Aorta (tissue), 5 donors: ENCODE measurements at regions not wholly inside any gene's neighbourhood (a gene's known extent, or its start where the extent isn't known, plus 50 kb on each side); places are given as distances from the start of the nearest gene placed in this dataset.

ENCODE experiments used
- ATAC-seq: fragments of 200-7000 bp; cut with Tn5 transposase; one replicate; pipeline ENCODE4 v1.9.1; 2022; ENCODE audit warnings: moderate library complexity; ENCODE audit not compliant: low FRiP score
- DNase-seq, 2 donors: peaks; one replicate each; pipeline ENCODE4 v3.0.0-alpha.2; 2020
- H3K27ac ChIP-seq, 2 donors: one replicate each; pipeline ENCODE4 v1.5.1; 2013; ENCODE audit warnings: low read length in 2 of 2, mild to moderate bottlenecking in 2 of 2, moderate library complexity in 2 of 2, control low read depth in 1 of 2, inconsistent platforms in 1 of 2, low read depth in 1 of 2
- H3K27me3 ChIP-seq, 2 donors: one replicate each; pipeline ENCODE4 v1.6.1; 2013; ENCODE audit warnings: control low read depth in 1 of 2, low read length in 1 of 2, mild to moderate bottlenecking in 1 of 2, moderate library complexity in 1 of 2; ENCODE audit not compliant: insufficient read depth in 2 of 2, control insufficient read depth in 1 of 2
- H3K36me3 ChIP-seq, 2 donors: one replicate each; pipeline ENCODE4 v1.6.1; 2013; ENCODE audit warnings: control low read depth in 1 of 2, low read length in 1 of 2, mild to moderate bottlenecking in 1 of 2; ENCODE audit not compliant: insufficient read depth in 2 of 2, control insufficient read depth in 1 of 2
- H3K4me1 ChIP-seq, 2 donors: one replicate each; pipeline ENCODE4 v1.6.1; 2013; ENCODE audit warnings: low read length in 2 of 2, control low read depth in 1 of 2, mild to moderate bottlenecking in 1 of 2, moderate library complexity in 1 of 2; ENCODE audit not compliant: insufficient read depth in 2 of 2, control insufficient read depth in 1 of 2
- H3K4me3 ChIP-seq, 2 donors: one replicate each; pipeline ENCODE4 v1.5.1; 2013; ENCODE audit warnings: low read length in 2 of 2, control low read depth in 1 of 2, mild to moderate bottlenecking in 1 of 2
- H3K9me3 ChIP-seq: one replicate; pipeline ENCODE4 v1.6.1; 2013; ENCODE audit warnings: mild to moderate bottlenecking, low read length; ENCODE audit not compliant: control insufficient read depth
- WGBS, 2 donors: extraction: QIAGEN DNeasy Blood & Tissue Kit; methylation state at CpG; one replicate each; pipeline ENCODE4 v1.1.7; 2013; 5-methylcytosine and 5-hydroxymethylcytosine counted together
- intact Hi-C, 2 donors: fragments of 100-400 bp; cut with DNase I; formaldehyde crosslinking; loops; one replicate each; pipeline versions ENCODE4 v1.14.2 to v1.15.0; 2022
- donor health status: healthy with polysubstance abuse.
- donor health status: Bipolar disorder and iron deficiency.
- donor health status: DM: no; HTN: no; CAD: no.
- donor health status: DM: no; HTN: no; CAD: no.
- donor health status: DM: yes; HTN: yes; CAD: no.

- no peaks in the 10 kb centered on the region for H3K9me3 ChIP-seq
- H3K27me3 ChIP-seq = no peaks in the 10 kb centered on the region
- no peaks in the 10 kb centered on the region for H3K4me1 ChIP-seq
- WGBS, 2 donors = 53 to 59% methylated on average over 1 of the region's 1 CpG
- intact Hi-C loops = no loop called here
- no peak for DNase-seq
- H3K27ac ChIP-seq = no peak overlapping the region
- H3K36me3 ChIP-seq = no peaks in the 10 kb centered on the region
- no peak overlapping the region for H3K4me3 ChIP-seq
- ATAC-seq = no peak
Observed at GRCh38 chr13:97077341-97077740, 83.1 kb upstream of the OXGR1 start.

GRCh38 chr13:97079726-97080125, 85.5 kb upstream of the OXGR1 start:
- 56 to 63% methylated on average over 1 of the region's 1 CpG for WGBS, 2 donors
- DNase-seq (no peak), ATAC-seq (no peak)
- Histone ChIP-seq H3K27me3 (no peaks in the 10 kb centered on the region), H3K4me3 (no peak overlapping the region), H3K36me3 (no peaks in the 10 kb centered on the region), H3K9me3 (no peaks in the 10 kb centered on the region), H3K27ac (no peak overlapping the region), H3K4me1 (no peaks in the 10 kb centered on the region)
- intact Hi-C loops = no loop called here

- H3K27ac ChIP-seq = no peak overlapping the region
Observed at GRCh38 chr13:97082461-97083207, 88.4 kb upstream of the OXGR1 start.

GRCh38 chr13:97091196-97091595, 96.9 kb upstream of the OXGR1 start:
- Histone ChIP-seq H3K27me3 (no peaks in the 10 kb centered on the region), H3K9me3 (no peaks in the 10 kb centered on the region), H3K27ac (no peak overlapping the region), H3K36me3 (no peaks in the 10 kb centered on the region), H3K4me1 (peaks cover 0 to 5% of the 10 kb centered on the region in 2 donors), H3K4me3 (no peak overlapping the region)
- 90 to 98% methylated on average over 1 of the region's 1 CpG for WGBS, 2 donors
- intact Hi-C loops = no loop called here
- ATAC-seq (no peak), DNase-seq (no peak)

More at GRCh38 chr13:97082461-97083207, 88.4 kb upstream of the OXGR1 start:
- no peaks in the 10 kb centered on the region for H3K9me3 ChIP-seq
- H3K36me3 ChIP-seq = no peaks in the 10 kb centered on the region
- H3K4me3 ChIP-seq = no peak overlapping the region
- ATAC-seq (no peak), DNase-seq (no peak)
- intact Hi-C loops = no loop called here
- WGBS, 2 donors = 81 to 94% methylated on average over 6 of the region's 6 CpGs
- no peaks in the 10 kb centered on the region for H3K4me1 ChIP-seq
- H3K27me3 ChIP-seq = no peaks in the 10 kb centered on the region

- Histone ChIP-seq H3K27me3 (no peaks in the 10 kb centered on the region), H3K9me3 (no peaks in the 10 kb centered on the region), H3K27ac (no peak overlapping the region), H3K36me3 (no peaks in the 10 kb centered on the region), H3K4me3 (no peak overlapping the region), H3K4me1 (no peaks in the 10 kb centered on the region)
- intact Hi-C loops = no loop called here
- no peak for DNase-seq
- no peak for ATAC-seq
Observed at GRCh38 chr13:97100821-97101220, 106.5 kb upstream of the OXGR1 start.

GRCh38 chr13:97101912-97102708, 107.8 kb upstream of the OXGR1 start:
- H3K27me3 ChIP-seq = no peaks in the 10 kb centered on the region
- H3K9me3 ChIP-seq = no peaks in the 10 kb centered on the region
- H3K36me3 ChIP-seq = no peaks in the 10 kb centered on the region
- no peak for ATAC-seq
- H3K27ac ChIP-seq = no peak overlapping the region
- DNase-seq = no peak
- H3K4me3 ChIP-seq = no peak overlapping the region
- H3K4me1 ChIP-seq = no peaks in the 10 kb centered on the region
- intact Hi-C loops = no loop called here

GRCh38 chr13:97106323-97106722, 112.0 kb upstream of the OXGR1 start:
- H3K27ac ChIP-seq = peak overlapping the region in 1 of 2 donors; percentile 4
- H3K36me3 ChIP-seq = no peaks in the 10 kb centered on the region
- H3K4me3 ChIP-seq = no peak overlapping the region
- DNase-seq (no peak), ATAC-seq (no peak)
- H3K4me1 ChIP-seq = no peaks in the 10 kb centered on the region
- no peaks in the 10 kb centered on the region for H3K27me3 ChIP-seq
- H3K9me3 ChIP-seq = no peaks in the 10 kb centered on the region
- 14 to 17% methylated on average over 6 of the region's 6 CpGs for WGBS, 2 donors
- intact Hi-C loops = loop anchor here in 1 of 2 donors (5.0 kb wide), 1 partner anchor 89 kb away; no protein-coding TSS in a partner anchor

- no peak for DNase-seq
- ATAC-seq = no peak
- H3K27ac ChIP-seq = peak overlapping the region in 1 of 2 donors; percentile 8
- H3K4me3 ChIP-seq = no peak overlapping the region
- H3K27me3 ChIP-seq = no peaks in the 10 kb centered on the region
- no peaks in the 10 kb centered on the region for H3K36me3 ChIP-seq
- no peaks in the 10 kb centered on the region for H3K4me1 ChIP-seq
- H3K9me3 ChIP-seq = no peaks in the 10 kb centered on the region
- intact Hi-C loops = loop anchor here in 1 of 2 donors (5.0 kb wide), 1 partner anchor 91 kb away; no protein-coding TSS in a partner anchor
- 21 to 23% methylated on average over 12 of the region's 12 CpGs for WGBS, 2 donors
Observed at GRCh38 chr13:97107815-97108529, 113.7 kb upstream of the OXGR1 start.
